ENCODE measurements at regions not wholly inside any gene's neighbourhood (a gene's known extent, or its start where the extent isn't known, plus 50 kb on each side); places are given as distances from the start of the nearest gene placed in this dataset.

DNA sequence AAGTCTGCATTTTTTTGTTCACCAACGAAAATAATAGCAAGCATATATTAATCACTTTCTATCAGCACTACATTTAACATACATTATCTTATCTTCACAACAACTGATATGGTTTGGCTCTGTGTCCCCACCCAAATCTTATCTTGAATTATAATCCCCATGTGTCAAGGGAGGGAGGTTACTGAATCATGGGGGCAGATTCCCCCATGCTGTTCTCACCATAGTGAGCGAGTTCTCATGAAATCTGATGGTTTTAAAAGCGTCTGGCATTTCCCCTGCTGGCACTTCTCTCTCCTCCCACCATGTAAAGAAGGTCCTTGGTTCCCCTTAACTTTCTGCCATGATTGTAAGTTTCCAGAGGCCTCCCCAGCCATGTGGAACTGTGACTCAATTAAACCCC is 235.7 kb upstream of the RXFP2 start:
- TF ChIP-seq, protein P1, sequence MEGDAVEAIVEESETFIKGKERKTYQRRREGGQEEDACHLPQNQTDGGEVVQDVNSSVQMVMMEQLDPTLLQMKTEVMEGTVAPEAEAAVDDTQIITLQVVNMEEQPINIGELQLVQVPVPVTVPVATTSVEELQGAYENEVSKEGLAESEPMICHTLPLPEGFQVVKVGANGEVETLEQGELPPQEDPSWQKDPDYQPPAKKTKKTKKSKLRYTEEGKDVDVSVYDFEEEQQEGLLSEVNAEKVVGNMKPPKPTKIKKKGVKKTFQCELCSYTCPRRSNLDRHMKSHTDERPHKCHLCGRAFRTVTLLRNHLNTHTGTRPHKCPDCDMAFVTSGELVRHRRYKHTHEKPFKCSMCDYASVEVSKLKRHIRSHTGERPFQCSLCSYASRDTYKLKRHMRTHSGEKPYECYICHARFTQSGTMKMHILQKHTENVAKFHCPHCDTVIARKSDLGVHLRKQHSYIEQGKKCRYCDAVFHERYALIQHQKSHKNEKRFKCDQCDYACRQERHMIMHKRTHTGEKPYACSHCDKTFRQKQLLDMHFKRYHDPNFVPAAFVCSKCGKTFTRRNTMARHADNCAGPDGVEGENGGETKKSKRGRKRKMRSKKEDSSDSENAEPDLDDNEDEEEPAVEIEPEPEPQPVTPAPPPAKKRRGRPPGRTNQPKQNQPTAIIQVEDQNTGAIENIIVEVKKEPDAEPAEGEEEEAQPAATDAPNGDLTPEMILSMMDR (conservative IDR thresholded peaks at IDR 0.05; ENCODE audit: low read depth, low read length) = no peak
- TF ChIP-seq EZH2 (IDR thresholded peaks at IDR 0.05; ENCODE audit: low read length, unreplicated experiment) = no peak
- TF ChIP-seq EZH2phosphoT487 (IDR thresholded peaks at IDR 0.05; ENCODE audit: borderline replicate concordance, low read length) = no peak
